ENCODE measurements at regions not wholly inside any gene's neighbourhood (a gene's known extent, or its start where the extent isn't known, plus 50 kb on each side); places are given as distances from the start of the nearest gene placed in this dataset.
A peak's percentile ranks its signal among the peaks of the same experiment; 100 is the strongest.

- WGBS: 10% methylated on average over 17 of the region's 17 CpGs
- Histone ChIP-seq H3K27ac (ENCODE audit: low read depth in 1 of 2, low read length in 2 of 2) (no peak overlapping the region), H3K9ac (ENCODE audit: low read depth in 1 of 2, low read length in 2 of 2) (no peak overlapping the region)
Measured at GRCh38 chr6:56851541-56852259, 103.2 kb upstream of the BEND6 start.

More at GRCh38 chr6:56851541-56852259, 103.2 kb upstream of the BEND6 start:
- no peaks in the 10 kb centered on the region for H3K9me3 ChIP-seq (ENCODE audit: control insufficient read depth in 4 of 4, low read length in 3 of 4)
- H3K36me3 ChIP-seq (ENCODE audit: control insufficient read depth in 4 of 4, insufficient read depth in 3 of 4, low read depth in 1 of 4, low read length in 3 of 4): no peaks in the 10 kb centered on the region
- peak overlapping the region in 1 of 3 donors; percentile 14 for H3K4me3 ChIP-seq (ENCODE audit: low read depth in 1 of 3, low read length in 3 of 3)
- peaks cover 0 to 11% (median 5%) of the 10 kb centered on the region in 4 donors for H3K4me1 ChIP-seq (ENCODE audit: control insufficient read depth in 4 of 4, insufficient read depth in 4 of 4, low read length in 3 of 4)
- DNase-seq (ENCODE audit: low spot score): no peak
- peaks cover 0 to 2% (median 0%) of the 10 kb centered on the region in 4 donors for H3K27me3 ChIP-seq (ENCODE audit: control insufficient read depth in 4 of 4, insufficient read depth in 4 of 4, low read length in 3 of 4)
- TF ChIP-seq, protein P1, sequence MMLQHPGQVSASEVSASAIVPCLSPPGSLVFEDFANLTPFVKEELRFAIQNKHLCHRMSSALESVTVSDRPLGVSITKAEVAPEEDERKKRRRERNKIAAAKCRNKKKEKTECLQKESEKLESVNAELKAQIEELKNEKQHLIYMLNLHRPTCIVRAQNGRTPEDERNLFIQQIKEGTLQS (IDR thresholded peaks at IDR 0.05): no peak
- TF ChIP-seq NR2F2 (IDR thresholded peaks at IDR 0.05) (no peak), FOXA1 (IDR thresholded peaks at IDR 0.05) (no peak), JUND (IDR thresholded peaks at IDR 0.05) (no peak), EGR1 (IDR thresholded peaks at IDR 0.05; ENCODE audit: low read depth in 2 of 2) (peak in 1 of 2 donors; percentile 38), YY1 (IDR thresholded peaks at IDR 0.05) (peak; percentile 15), TAF1 (conservative IDR thresholded peaks at IDR 0.05) (peak; percentile 47), FOXA2 (IDR thresholded peaks at IDR 0.05) (no peak), RXRA (IDR thresholded peaks at IDR 0.05) (no peak), HNF4A (conservative IDR thresholded peaks at IDR 0.05) (no peak), SP1 (IDR thresholded peaks at IDR 0.05) (peak; percentile 3), HNF4G (IDR thresholded peaks at IDR 0.05) (no peak), RAD21 (IDR thresholded peaks at IDR 0.05) (peak; percentile 81 to 84)
- TF ChIP-seq, protein P2, sequence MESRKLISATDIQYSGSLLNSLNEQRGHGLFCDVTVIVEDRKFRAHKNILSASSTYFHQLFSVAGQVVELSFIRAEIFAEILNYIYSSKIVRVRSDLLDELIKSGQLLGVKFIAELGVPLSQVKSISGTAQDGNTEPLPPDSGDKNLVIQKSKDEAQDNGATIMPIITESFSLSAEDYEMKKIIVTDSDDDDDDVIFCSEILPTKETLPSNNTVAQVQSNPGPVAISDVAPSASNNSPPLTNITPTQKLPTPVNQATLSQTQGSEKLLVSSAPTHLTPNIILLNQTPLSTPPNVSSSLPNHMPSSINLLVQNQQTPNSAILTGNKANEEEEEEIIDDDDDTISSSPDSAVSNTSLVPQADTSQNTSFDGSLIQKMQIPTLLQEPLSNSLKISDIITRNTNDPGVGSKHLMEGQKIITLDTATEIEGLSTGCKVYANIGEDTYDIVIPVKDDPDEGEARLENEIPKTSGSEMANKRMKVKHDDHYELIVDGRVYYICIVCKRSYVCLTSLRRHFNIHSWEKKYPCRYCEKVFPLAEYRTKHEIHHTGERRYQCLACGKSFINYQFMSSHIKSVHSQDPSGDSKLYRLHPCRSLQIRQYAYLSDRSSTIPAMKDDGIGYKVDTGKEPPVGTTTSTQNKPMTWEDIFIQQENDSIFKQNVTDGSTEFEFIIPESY (IDR thresholded peaks at IDR 0.05): no peak
- TF ChIP-seq, protein P3, sequence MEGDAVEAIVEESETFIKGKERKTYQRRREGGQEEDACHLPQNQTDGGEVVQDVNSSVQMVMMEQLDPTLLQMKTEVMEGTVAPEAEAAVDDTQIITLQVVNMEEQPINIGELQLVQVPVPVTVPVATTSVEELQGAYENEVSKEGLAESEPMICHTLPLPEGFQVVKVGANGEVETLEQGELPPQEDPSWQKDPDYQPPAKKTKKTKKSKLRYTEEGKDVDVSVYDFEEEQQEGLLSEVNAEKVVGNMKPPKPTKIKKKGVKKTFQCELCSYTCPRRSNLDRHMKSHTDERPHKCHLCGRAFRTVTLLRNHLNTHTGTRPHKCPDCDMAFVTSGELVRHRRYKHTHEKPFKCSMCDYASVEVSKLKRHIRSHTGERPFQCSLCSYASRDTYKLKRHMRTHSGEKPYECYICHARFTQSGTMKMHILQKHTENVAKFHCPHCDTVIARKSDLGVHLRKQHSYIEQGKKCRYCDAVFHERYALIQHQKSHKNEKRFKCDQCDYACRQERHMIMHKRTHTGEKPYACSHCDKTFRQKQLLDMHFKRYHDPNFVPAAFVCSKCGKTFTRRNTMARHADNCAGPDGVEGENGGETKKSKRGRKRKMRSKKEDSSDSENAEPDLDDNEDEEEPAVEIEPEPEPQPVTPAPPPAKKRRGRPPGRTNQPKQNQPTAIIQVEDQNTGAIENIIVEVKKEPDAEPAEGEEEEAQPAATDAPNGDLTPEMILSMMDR (IDR thresholded peaks at IDR 0.05; ENCODE audit: low read depth, low read length, missing input control): peak; percentile 50
- TF ChIP-seq, protein P4, sequence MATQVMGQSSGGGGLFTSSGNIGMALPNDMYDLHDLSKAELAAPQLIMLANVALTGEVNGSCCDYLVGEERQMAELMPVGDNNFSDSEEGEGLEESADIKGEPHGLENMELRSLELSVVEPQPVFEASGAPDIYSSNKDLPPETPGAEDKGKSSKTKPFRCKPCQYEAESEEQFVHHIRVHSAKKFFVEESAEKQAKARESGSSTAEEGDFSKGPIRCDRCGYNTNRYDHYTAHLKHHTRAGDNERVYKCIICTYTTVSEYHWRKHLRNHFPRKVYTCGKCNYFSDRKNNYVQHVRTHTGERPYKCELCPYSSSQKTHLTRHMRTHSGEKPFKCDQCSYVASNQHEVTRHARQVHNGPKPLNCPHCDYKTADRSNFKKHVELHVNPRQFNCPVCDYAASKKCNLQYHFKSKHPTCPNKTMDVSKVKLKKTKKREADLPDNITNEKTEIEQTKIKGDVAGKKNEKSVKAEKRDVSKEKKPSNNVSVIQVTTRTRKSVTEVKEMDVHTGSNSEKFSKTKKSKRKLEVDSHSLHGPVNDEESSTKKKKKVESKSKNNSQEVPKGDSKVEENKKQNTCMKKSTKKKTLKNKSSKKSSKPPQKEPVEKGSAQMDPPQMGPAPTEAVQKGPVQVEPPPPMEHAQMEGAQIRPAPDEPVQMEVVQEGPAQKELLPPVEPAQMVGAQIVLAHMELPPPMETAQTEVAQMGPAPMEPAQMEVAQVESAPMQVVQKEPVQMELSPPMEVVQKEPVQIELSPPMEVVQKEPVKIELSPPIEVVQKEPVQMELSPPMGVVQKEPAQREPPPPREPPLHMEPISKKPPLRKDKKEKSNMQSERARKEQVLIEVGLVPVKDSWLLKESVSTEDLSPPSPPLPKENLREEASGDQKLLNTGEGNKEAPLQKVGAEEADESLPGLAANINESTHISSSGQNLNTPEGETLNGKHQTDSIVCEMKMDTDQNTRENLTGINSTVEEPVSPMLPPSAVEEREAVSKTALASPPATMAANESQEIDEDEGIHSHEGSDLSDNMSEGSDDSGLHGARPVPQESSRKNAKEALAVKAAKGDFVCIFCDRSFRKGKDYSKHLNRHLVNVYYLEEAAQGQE (IDR thresholded peaks at IDR 0.05): no peak
- TF ChIP-seq, protein P5, sequence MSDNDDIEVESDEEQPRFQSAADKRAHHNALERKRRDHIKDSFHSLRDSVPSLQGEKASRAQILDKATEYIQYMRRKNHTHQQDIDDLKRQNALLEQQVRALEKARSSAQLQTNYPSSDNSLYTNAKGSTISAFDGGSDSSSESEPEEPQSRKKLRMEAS (IDR thresholded peaks at IDR 0.05): no peak
